HCT116 (cell line): ENCODE measurements at regions not wholly inside any gene's neighbourhood (a gene's known extent, or its start where the extent isn't known, plus 50 kb on each side); places are given as distances from the start of the nearest gene placed in this dataset.

ENCODE experiments used
- ATAC-seq: fragments of 200-7000 bp; cut with Tn5 transposase; 2 replicates; pipeline ENCODE4 v1.9.1; 2020; ENCODE audit warnings: mild to moderate bottlenecking, moderate library complexity
- BruUV-seq: library from RNA; stranded (reverse); fragments of 400-500 nt; replicated peaks from 2 replicates; lab custom pipeline; 2021; lab: Mats Ljungman, UMichigan
- CTCF ChIA-PET: fragments of 300-600 bp; sonication (Branson Sonifier 250); formaldehyde crosslinking; loops from one replicate; lab custom pipeline; 2021; ENCODE audit warnings: antibody characterized with exemption; lab: Charles Lee
- POLR2A ChIA-PET: fragments of 300-600, 350-600 bp; sonication (Branson Sonifier 250); formaldehyde crosslinking; loops from one replicate; lab custom pipeline; 2021; ENCODE audit warnings: antibody characterized with exemption; lab: Charles Lee
- RAD21 ChIA-PET, 2 experiments: fragments of 300-600 bp; sonication (Branson Sonifier 250); formaldehyde crosslinking; loops; one replicate each; lab custom pipeline; 2023; ENCODE audit warnings: low total read pairs in 2 of 2; ENCODE audit not compliant: uncharacterized antibody in 2 of 2, unreplicated experiment in 2 of 2, low non-redundant PET in 1 of 2; lab: Charles Lee
- DNase-seq: peaks from one replicate; pipeline ENCODE4 v3.0.0-alpha.2; 2010; ENCODE audit warnings: low read depth, low spot score
- H2AFZ ChIP-seq: fragments of 200-600 bp; shearing (Covaris generic), sonication (generic); 2 replicates; pipeline ENCODE4 v1.6.1; 2017; ENCODE audit warnings: low read depth, mixed run types, mixed read lengths, antibody characterized with exemption, low read length; ENCODE audit not compliant: poor library complexity, severe bottlenecking
- H3K27ac ChIP-seq: 2 replicates; pipeline ENCODE4 v1.5.1; 2012; ENCODE audit warnings: low read depth, low read length
- H3K27me3 ChIP-seq: fragments of 200-600 bp; sonication (generic); 2 replicates; pipeline ENCODE4 v1.6.1; 2016; ENCODE audit warnings: mixed run types, low read length, mixed read lengths; ENCODE audit not compliant: insufficient read depth
- H3K36me3 ChIP-seq, 2 experiments: fragments of 200-500 bp in 1 of 2; fragments of 200-600 bp in 1 of 2; sonication (Bioruptor generic) in 1 of 2; sonication (generic) in 1 of 2; 2 replicates each; pipeline versions ENCODE4 v1.5.1 to v1.6.1; 2014 to 2016; ENCODE audit warnings: low read length in 2 of 2, inconsistent platforms in 1 of 2, mixed read lengths in 1 of 2, mixed run types in 1 of 2; ENCODE audit not compliant: insufficient read depth in 2 of 2, control insufficient read depth in 1 of 2
- H3K4me1 ChIP-seq, 2 experiments: fragments of 200-600 bp in 1 of 2; sonication (generic) in 1 of 2; 2 replicates each; pipeline versions ENCODE4 v1.5.1 to v1.6.1; 2012 to 2017; ENCODE audit warnings: low read length in 2 of 2, inconsistent platforms in 1 of 2, mild to moderate bottlenecking in 1 of 2, mixed read lengths in 1 of 2, mixed run types in 1 of 2, moderate library complexity in 1 of 2; ENCODE audit not compliant: insufficient read depth in 2 of 2, control insufficient read depth in 1 of 2
- H3K4me2 ChIP-seq: fragments of 200-600 bp; sonication (generic); 2 replicates; pipeline ENCODE4 v1.6.1; 2017; ENCODE audit warnings: mixed run types, low read length, mixed read lengths
- H3K4me3 ChIP-seq, 2 experiments: fragments of 200-600 bp in 1 of 2; sonication (generic) in 1 of 2; replicated peaks in 1 of 2; 2 replicates each; pipeline ENCODE4 v1.5.1; 2011 to 2016; ENCODE audit warnings: low read length in 2 of 2, control low read depth in 1 of 2, low read depth in 1 of 2, mild to moderate bottlenecking in 1 of 2, mixed read lengths in 1 of 2, mixed run types in 1 of 2
- H3K79me2 ChIP-seq: fragments of 200-600 bp; sonication (generic); 2 replicates; pipeline ENCODE4 v1.6.1; 2017; ENCODE audit warnings: mild to moderate bottlenecking, mixed run types, low read length, moderate library complexity, mixed read lengths; ENCODE audit not compliant: insufficient read depth
- H3K9ac ChIP-seq: fragments of 200-600 bp; sonication (generic); 2 replicates; pipeline ENCODE4 v1.6.1; 2016; ENCODE audit warnings: low read length, mixed read lengths
- H3K9me2 ChIP-seq: fragments of 200-600 bp; sonication (generic), shearing (Covaris generic); 2 replicates; pipeline ENCODE4 v1.6.1; 2017; ENCODE audit warnings: mixed run types, mild to moderate bottlenecking, moderate library complexity; ENCODE audit not compliant: insufficient read depth
- H3K9me3 ChIP-seq, 2 experiments: fragments of 200-500 bp in 1 of 2; fragments of 200-600 bp in 1 of 2; sonication (Bioruptor generic) in 1 of 2; sonication (generic) in 1 of 2; 2 replicates each; pipeline ENCODE4 v1.6.1; 2014 to 2017; ENCODE audit warnings: low read length in 2 of 2, mixed read lengths in 2 of 2, inconsistent platforms in 1 of 2, low read depth in 1 of 2, mild to moderate bottlenecking in 1 of 2, mixed run types in 1 of 2, moderate library complexity in 1 of 2; ENCODE audit not compliant: control insufficient read depth in 1 of 2, insufficient read depth in 1 of 2
- H4K20me1 ChIP-seq: fragments of 200-600 bp; sonication (generic), shearing (Covaris generic); 2 replicates; pipeline ENCODE4 v1.6.1; 2017; ENCODE audit warnings: mixed run types, mild to moderate bottlenecking, moderate library complexity; ENCODE audit not compliant: insufficient read depth
- CEBPB ChIP-seq: IDR thresholded peaks from 2 replicates; pipeline ENCODE4 v1.6.1; 2012; ENCODE audit warnings: low read depth
- EZH2 ChIP-seq: fragments of 200-600 bp; sonication (generic); IDR thresholded peaks from 2 replicates; pipeline ENCODE4 v1.6.1; 2017; ENCODE audit warnings: antibody characterized with exemption, mixed run types
- FOSL1 ChIP-seq: IDR thresholded peaks from 2 replicates; pipeline ENCODE4 v1.6.1; 2012; ENCODE audit warnings: low read depth
- POLR2AphosphoS5 ChIP-seq: IDR thresholded peaks from 2 replicates; pipeline ENCODE4 v1.6.1; 2011; ENCODE audit warnings: mild to moderate bottlenecking, low read depth, low read length, moderate library complexity
- SRF ChIP-seq: IDR thresholded peaks from 2 replicates; pipeline ENCODE4 v1.6.1; 2012; ENCODE audit warnings: low read depth
- ZFX ChIP-seq: fragments of 450-650 bp; IDR thresholded peaks from 2 replicates; pipeline ENCODE4 v1.6.1; 2017
- intact Hi-C: fragments of 100-400 bp; cut with micrococcal nuclease; formaldehyde crosslinking; loops from 2 replicates; pipeline ENCODE4 v1.10.0; 2022
- TF ChIP-seq, protein P1 (sequence below), 3 experiments: fragments of 200-600 bp in 1 of 3; sonication (generic) in 1 of 3; IDR thresholded peaks in 2 of 3; conservative IDR thresholded peaks in 1 of 3; 2 replicates each; pipeline ENCODE4 v1.5.1; 2012 to 2017; ENCODE audit warnings: low read depth in 2 of 3, low read length in 2 of 3, antibody characterized with exemption in 1 of 3, borderline replicate concordance in 1 of 3, control low read depth in 1 of 3, mild to moderate bottlenecking in 1 of 3, mixed read lengths in 1 of 3, mixed run types in 1 of 3, moderate library complexity in 1 of 3; ENCODE audit not compliant: insufficient read depth in 1 of 3
- TF ChIP-seq, protein P2 (sequence below): IDR thresholded peaks from 2 replicates; pipeline ENCODE4 v1.6.1; 2012
- TF ChIP-seq, protein P3 (sequence below): IDR thresholded peaks from 2 replicates; pipeline ENCODE4 v1.6.1; 2011; ENCODE audit warnings: mild to moderate bottlenecking, low read length, moderate library complexity; ENCODE audit not compliant: insufficient replicate concordance; ENCODE audit errors: extremely low read depth

- TF ChIP-seq, protein P1, sequence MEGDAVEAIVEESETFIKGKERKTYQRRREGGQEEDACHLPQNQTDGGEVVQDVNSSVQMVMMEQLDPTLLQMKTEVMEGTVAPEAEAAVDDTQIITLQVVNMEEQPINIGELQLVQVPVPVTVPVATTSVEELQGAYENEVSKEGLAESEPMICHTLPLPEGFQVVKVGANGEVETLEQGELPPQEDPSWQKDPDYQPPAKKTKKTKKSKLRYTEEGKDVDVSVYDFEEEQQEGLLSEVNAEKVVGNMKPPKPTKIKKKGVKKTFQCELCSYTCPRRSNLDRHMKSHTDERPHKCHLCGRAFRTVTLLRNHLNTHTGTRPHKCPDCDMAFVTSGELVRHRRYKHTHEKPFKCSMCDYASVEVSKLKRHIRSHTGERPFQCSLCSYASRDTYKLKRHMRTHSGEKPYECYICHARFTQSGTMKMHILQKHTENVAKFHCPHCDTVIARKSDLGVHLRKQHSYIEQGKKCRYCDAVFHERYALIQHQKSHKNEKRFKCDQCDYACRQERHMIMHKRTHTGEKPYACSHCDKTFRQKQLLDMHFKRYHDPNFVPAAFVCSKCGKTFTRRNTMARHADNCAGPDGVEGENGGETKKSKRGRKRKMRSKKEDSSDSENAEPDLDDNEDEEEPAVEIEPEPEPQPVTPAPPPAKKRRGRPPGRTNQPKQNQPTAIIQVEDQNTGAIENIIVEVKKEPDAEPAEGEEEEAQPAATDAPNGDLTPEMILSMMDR (IDR thresholded peaks at IDR 0.05 in 2 of 3, conservative IDR thresholded peaks at IDR 0.05 in 1 of 3; ENCODE audit: borderline replicate concordance in 1 of 3, insufficient read depth in 1 of 3, low read depth in 2 of 3, low read length in 2 of 3) = no peak
- TF ChIP-seq FOSL1 (no peak), EZH2 (no peak), ZFX (no peak)
- TF ChIP-seq, protein P2, sequence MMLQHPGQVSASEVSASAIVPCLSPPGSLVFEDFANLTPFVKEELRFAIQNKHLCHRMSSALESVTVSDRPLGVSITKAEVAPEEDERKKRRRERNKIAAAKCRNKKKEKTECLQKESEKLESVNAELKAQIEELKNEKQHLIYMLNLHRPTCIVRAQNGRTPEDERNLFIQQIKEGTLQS = no peak
These were observed 425.8 kb upstream of the FOXG1 start (continued) for GRCh38 chr14:28340816-28341215.

DNA sequence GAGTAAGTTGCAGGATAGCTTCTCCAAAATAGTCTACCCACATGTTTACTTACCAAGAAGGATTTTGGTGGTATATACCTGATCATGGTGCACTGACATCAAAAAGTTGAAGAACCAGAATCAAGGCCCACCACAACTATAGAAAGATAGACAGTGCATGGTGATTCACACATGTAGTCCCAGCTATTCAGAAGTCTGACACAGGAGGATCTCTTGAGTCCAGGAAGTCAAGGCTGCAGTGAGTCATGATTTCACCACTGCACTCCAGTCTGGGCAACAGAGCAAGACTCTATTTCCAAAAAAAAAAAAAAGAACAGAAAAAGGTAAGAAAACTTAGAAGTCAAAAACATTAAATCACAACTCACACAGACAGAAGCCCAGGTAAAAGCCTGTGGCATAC, 422.2 kb upstream of the FOXG1 start:
- Histone ChIP-seq H3K4me1 (no peaks in the 10 kb centered on the region), H3K4me2 (no peak overlapping the region), H2AFZ (no peak overlapping the region), H3K9me2 (no peaks in the 10 kb centered on the region), H3K9ac (no peak overlapping the region), H3K79me2 (no peaks in the 10 kb centered on the region), H3K36me3 (no peaks in the 10 kb centered on the region), H3K9me3 (peaks cover 12 to 33% of the 10 kb centered on the region in 2 experiments; a peak in 3 of 4 replicates), H3K27me3 (no peaks in the 10 kb centered on the region), H3K4me3 (no peak overlapping the region), H3K27ac (no peak overlapping the region), H4K20me1 (no peaks in the 10 kb centered on the region)
- intact Hi-C loops = no loop called here
- CTCF ChIA-PET = no interaction called here
- BruUV-seq = no TSS peak
- RAD21 ChIA-PET = no interaction called here
- TF ChIP-seq POLR2AphosphoS5 (no peak), CEBPB (no peak), SRF (no peak)
- TF ChIP-seq, protein P3, sequence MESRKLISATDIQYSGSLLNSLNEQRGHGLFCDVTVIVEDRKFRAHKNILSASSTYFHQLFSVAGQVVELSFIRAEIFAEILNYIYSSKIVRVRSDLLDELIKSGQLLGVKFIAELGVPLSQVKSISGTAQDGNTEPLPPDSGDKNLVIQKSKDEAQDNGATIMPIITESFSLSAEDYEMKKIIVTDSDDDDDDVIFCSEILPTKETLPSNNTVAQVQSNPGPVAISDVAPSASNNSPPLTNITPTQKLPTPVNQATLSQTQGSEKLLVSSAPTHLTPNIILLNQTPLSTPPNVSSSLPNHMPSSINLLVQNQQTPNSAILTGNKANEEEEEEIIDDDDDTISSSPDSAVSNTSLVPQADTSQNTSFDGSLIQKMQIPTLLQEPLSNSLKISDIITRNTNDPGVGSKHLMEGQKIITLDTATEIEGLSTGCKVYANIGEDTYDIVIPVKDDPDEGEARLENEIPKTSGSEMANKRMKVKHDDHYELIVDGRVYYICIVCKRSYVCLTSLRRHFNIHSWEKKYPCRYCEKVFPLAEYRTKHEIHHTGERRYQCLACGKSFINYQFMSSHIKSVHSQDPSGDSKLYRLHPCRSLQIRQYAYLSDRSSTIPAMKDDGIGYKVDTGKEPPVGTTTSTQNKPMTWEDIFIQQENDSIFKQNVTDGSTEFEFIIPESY = no peak
- no peak for DNase-seq
- POLR2A ChIA-PET = no interaction called here
- no peak for ATAC-seq
